ENCODE measurements at regions not wholly inside any gene's neighbourhood (a gene's known extent, or its start where the extent isn't known, plus 50 kb on each side); places are given as distances from the start of the nearest gene placed in this dataset.
"Not testable (repeated sequence)": the region's sequence is repeated elsewhere in the genome, so short reads cannot be mapped to it uniquely, and the experiment has no call there.

GRCh38 chr12:87671757-87672156 lies 357.4 kb downstream of the C12orf50 start:
- DNase-seq, result no peak

GRCh38 chr12:87670448-87670847 lies 358.8 kb downstream of the C12orf50 start:
- no peak for DNase-seq

- no peak for DNase-seq
Measured at GRCh38 chr12:87667378-87667777, 361.8 kb downstream of the C12orf50 start.

- no peak for DNase-seq
Measured at GRCh38 chr12:87661786-87662377, 367.3 kb downstream of the C12orf50 start.

GRCh38 chr12:87660987-87661774 lies 368.0 kb downstream of the C12orf50 start:
- DNase-seq, result no peak

GRCh38 chr12:87660291-87660690 lies 368.9 kb downstream of the C12orf50 start:
- no peak for DNase-seq

- DNase-seq, result no peak
Measured at GRCh38 chr12:87656311-87656710, 372.9 kb downstream of the C12orf50 start.

GRCh38 chr12:87651670-87652425 lies 377.4 kb downstream of the C12orf50 start:
- no peak for DNase-seq

GRCh38 chr12:87642245-87642644 lies 387.0 kb downstream of the C12orf50 start:
- DNase-seq, result no peak

GRCh38 chr12:87618199-87618598 lies 411.0 kb downstream of the C12orf50 start:
- no peak for DNase-seq

- DNase-seq, result no peak
Measured at GRCh38 chr12:87612996-87613395, 416.2 kb downstream of the C12orf50 start.

- no peak for DNase-seq
Measured at GRCh38 chr12:87608321-87608720, 420.9 kb downstream of the C12orf50 start.

- no peak for DNase-seq
Measured at GRCh38 chr12:87603727-87604126, 425.5 kb downstream of the C12orf50 start.

- DNase-seq, result no peak
Measured at GRCh38 chr12:87599459-87599858, 429.7 kb downstream of the C12orf50 start.

- no peak for DNase-seq
Measured at GRCh38 chr12:87597114-87597513, 432.1 kb downstream of the C12orf50 start.

GRCh38 chr12:87596636-87597035 lies 432.6 kb downstream of the C12orf50 start:
- no peak for DNase-seq

- DNase-seq, result no peak
Measured at GRCh38 chr12:87596134-87596533, 433.1 kb downstream of the C12orf50 start.

- DNase-seq, result no peak
Measured at GRCh38 chr12:87585882-87586557, 443.2 kb downstream of the C12orf50 start.

- not testable (repeated sequence) for DNase-seq
Measured at GRCh38 chr12:87579091-87579490, 450.1 kb downstream of the C12orf50 start.

- DNase-seq, result no peak
Measured at GRCh38 chr12:87575906-87576305, 453.3 kb downstream of the C12orf50 start.

GRCh38 chr12:87566918-87567317 lies 462.3 kb downstream of the C12orf50 start:
- not testable (repeated sequence) for DNase-seq

GRCh38 chr12:87556985-87557384 lies 472.2 kb downstream of the C12orf50 start:
- DNase-seq, result no peak

GRCh38 chr12:87531213-87531612 lies 498.0 kb downstream of the C12orf50 start:
- DNase-seq, result not testable (repeated sequence)
